K562 (cell line): ENCODE measurements at regions not wholly inside any gene's neighbourhood (a gene's known extent, or its start where the extent isn't known, plus 50 kb on each side); places are given as distances from the start of the nearest gene placed in this dataset.
A peak's percentile ranks its signal among the peaks of the same experiment; 100 is the strongest.

Source experiments
- ATAC-seq: fragments of 200-7000 bp; cut with Tn5 transposase; 3 replicates; pipeline ENCODE4 v1.9.1; 2020; ENCODE audit warnings: moderate library complexity
- BruUV-seq: library from RNA; stranded (reverse); fragments of 400-500 nt; replicated peaks from 2 replicates; lab custom pipeline; 2021; lab: Mats Ljungman, UMichigan
- CTCF ChIA-PET: fragments of 300-600 bp; formaldehyde crosslinking; extraction: SDS; loops from one replicate; lab custom pipeline; 2021; ENCODE audit warnings: low intra/inter-chr PET ratio; lab: Yijun Ruan, JAX
- POLR2A ChIA-PET: fragments of 300-600, 350-650 bp; sonication (Branson Sonifier 250); formaldehyde crosslinking; extraction: SDS; loops from one replicate; lab custom pipeline; 2021; ENCODE audit warnings: antibody characterized with exemption, inconsistent platforms; lab: Yijun Ruan, JAX
- DNase-seq, 4 experiments: peaks; one replicate each; pipeline versions ENCODE4 v3.0.0 to v3.0.0-alpha.2; 2011 to 2018; ENCODE audit warnings: low spot score in 3 of 4, mixed read lengths in 3 of 4; ENCODE audit errors: extremely low read depth in 1 of 4
- FAIRE-seq: peaks from 2 replicates; lab custom pipeline; 2011; peaks lifted over from hg19 to GRCh38; lab: Jason Lieb, UNC
- H2AFZ ChIP-seq: 2 replicates; pipeline ENCODE4 v1.6.0; 2011; ENCODE audit warnings: low read depth, low read length, control low read depth, inconsistent platforms
- H3K27ac ChIP-seq: fragments of 200-600 bp; 3 replicates; pipeline ENCODE4 v1.8.0; 2011; ENCODE audit warnings: low read depth, mild to moderate bottlenecking, control low read depth, inconsistent platforms, low read length, moderate library complexity, mixed read lengths; ENCODE audit errors: extremely low read depth
- H3K27me3 ChIP-seq, 2 experiments: fragments of 300-600 bp in 1 of 2; 2 replicates in 1 of 2; 3 replicates in 1 of 2; pipeline versions ENCODE4 v1.6.0 to v1.8.0; 2011; ENCODE audit warnings: inconsistent platforms in 2 of 2, low read length in 2 of 2, mild to moderate bottlenecking in 1 of 2, mixed read lengths in 1 of 2, moderate library complexity in 1 of 2; ENCODE audit not compliant: control insufficient read depth in 2 of 2, insufficient read depth in 2 of 2
- H3K36me3 ChIP-seq: fragments of 300-600 bp; 3 replicates; pipeline ENCODE4 v1.8.0; 2011; ENCODE audit warnings: mild to moderate bottlenecking, low read length, inconsistent platforms; ENCODE audit not compliant: control insufficient read depth, insufficient read depth
- H3K4me1 ChIP-seq, 2 experiments: fragments of 200-600 bp in 1 of 2; replicated peaks in 1 of 2; 2 replicates in 1 of 2; 3 replicates in 1 of 2; pipeline versions ENCODE4 v1.5.1 to v1.8.0; 2011; ENCODE audit warnings: inconsistent platforms in 2 of 2, low read length in 2 of 2, mild to moderate bottlenecking in 1 of 2, mixed read lengths in 1 of 2, moderate library complexity in 1 of 2; ENCODE audit not compliant: control insufficient read depth in 2 of 2, insufficient read depth in 2 of 2
- H3K4me2 ChIP-seq: 2 replicates; pipeline ENCODE4 v1.6.1; 2011; ENCODE audit warnings: low read length, control low read depth, inconsistent platforms, mixed read lengths; ENCODE audit not compliant: insufficient read depth
- H3K4me3 ChIP-seq: fragments of 200-600 bp; sonication (generic), shearing (Covaris generic); 2 replicates; pipeline ENCODE4 v1.5.1; 2016; ENCODE audit warnings: control low read depth, inconsistent platforms
- H3K79me2 ChIP-seq: fragments of 200-600 bp; 3 replicates; pipeline ENCODE4 v1.8.0; 2011; ENCODE audit warnings: low read length, inconsistent platforms; ENCODE audit not compliant: control insufficient read depth, insufficient read depth
- H3K9ac ChIP-seq, 2 experiments: 2 replicates each; pipeline versions ENCODE4 v1.6.0 to v1.6.1; 2011; ENCODE audit warnings: low read depth in 2 of 2, low read length in 2 of 2, control low read depth in 1 of 2, inconsistent platforms in 1 of 2, mild to moderate bottlenecking in 1 of 2, mixed read lengths in 1 of 2; ENCODE audit not compliant: insufficient read depth in 1 of 2
- H3K9me1 ChIP-seq: one replicate; pipeline ENCODE4 v1.6.0; 2011; ENCODE audit warnings: inconsistent platforms, mild to moderate bottlenecking, low read length, moderate library complexity; ENCODE audit not compliant: control insufficient read depth, insufficient read depth
- H3K9me3 ChIP-seq: replicated peaks from 2 replicates; pipeline ENCODE4 v1.5.1; 2011; ENCODE audit warnings: low read depth, low read length, inconsistent platforms; ENCODE audit not compliant: control insufficient read depth, insufficient read depth
- H4K20me1 ChIP-seq: replicated peaks from 2 replicates; pipeline ENCODE4 v1.6.1; 2011; ENCODE audit warnings: low read length, inconsistent platforms, mixed read lengths; ENCODE audit not compliant: control insufficient read depth, insufficient read depth
- BRF2 ChIP-seq: IDR thresholded peaks from 3 replicates; pipeline ENCODE4 v1.6.1; 2011; ENCODE audit warnings: borderline replicate concordance, mild to moderate bottlenecking; ENCODE audit not compliant: insufficient read length, insufficient read depth
- ILK ChIP-seq: fragments of 450-650 bp; IDR thresholded peaks from 2 replicates; pipeline ENCODE4 v1.6.1; 2016; ENCODE audit warnings: missing genetic modification characterization, low read depth, mild to moderate bottlenecking, missing compliant biosample characterization, moderate library complexity, borderline replicate concordance
- KAT8 ChIP-seq: fragments of 450-650 bp; IDR thresholded peaks from 2 replicates; pipeline ENCODE4 v1.6.1; 2016; ENCODE audit warnings: low read depth, mild to moderate bottlenecking
- KLF13 ChIP-seq: fragments of 450-650 bp; IDR thresholded peaks from 2 replicates; pipeline ENCODE4 v1.6.1; 2016; ENCODE audit warnings: missing genetic modification characterization, low read depth, mild to moderate bottlenecking, missing compliant biosample characterization, moderate library complexity, borderline replicate concordance
- POLR2H ChIP-seq: IDR thresholded peaks from 2 replicates; pipeline ENCODE4 v1.6.1; 2016; ENCODE audit warnings: missing genetic modification characterization, low read depth, mild to moderate bottlenecking, control low read depth, missing compliant biosample characterization, moderate library complexity
- SIX5 ChIP-seq, 2 experiments: IDR thresholded peaks; 2 replicates each; pipeline ENCODE4 v1.6.1; 2011; ENCODE audit warnings: low read length in 2 of 2, borderline replicate concordance in 1 of 2, low read depth in 1 of 2, mild to moderate bottlenecking in 1 of 2, moderate library complexity in 1 of 2; ENCODE audit not compliant: insufficient read depth in 1 of 2
- ZFP36 ChIP-seq: fragments of 150-350 bp; IDR thresholded peaks from 2 replicates; pipeline ENCODE4 v1.6.1; 2018; ENCODE audit warnings: low read length, low read depth; ENCODE audit not compliant: partially characterized antibody
- ZKSCAN8 ChIP-seq: fragments of 200-800 bp; sonication (Bioruptor generic); IDR thresholded peaks from 2 replicates; pipeline ENCODE4 v1.6.1; 2016; ENCODE audit warnings: missing genetic modification characterization, missing compliant biosample characterization
- WGBS: fragments of 100-300 bp; shearing (Covaris generic); methylation state at CpG from one replicate; pipeline ENCODE4 v1.1.6; 2016; ENCODE audit warnings: low coverage, mixed read lengths; ENCODE audit not compliant: insufficient coverage; ENCODE audit errors: missing lambda C conversion rate; 5-methylcytosine and 5-hydroxymethylcytosine counted together
- in situ Hi-C: fragments of 300-500 bp; cut with MboI; formaldehyde crosslinking; loops from 4 replicates; pipeline ENCODE4 v1.15.0; 2018; ENCODE audit warnings: inconsistent platforms, mixed read lengths
- intact Hi-C: fragments of 100-400 bp; cut with micrococcal nuclease; formaldehyde crosslinking; loops from 2 replicates; pipeline ENCODE4 v1.14.2; 2022
- TF ChIP-seq, protein P1 (sequence below): fragments of 250-450 bp; sonication (Bioruptor Pico); IDR thresholded peaks from 2 replicates; pipeline ENCODE4 v1.5.0; 2020; ENCODE audit warnings: mild to moderate bottlenecking

DNA sequence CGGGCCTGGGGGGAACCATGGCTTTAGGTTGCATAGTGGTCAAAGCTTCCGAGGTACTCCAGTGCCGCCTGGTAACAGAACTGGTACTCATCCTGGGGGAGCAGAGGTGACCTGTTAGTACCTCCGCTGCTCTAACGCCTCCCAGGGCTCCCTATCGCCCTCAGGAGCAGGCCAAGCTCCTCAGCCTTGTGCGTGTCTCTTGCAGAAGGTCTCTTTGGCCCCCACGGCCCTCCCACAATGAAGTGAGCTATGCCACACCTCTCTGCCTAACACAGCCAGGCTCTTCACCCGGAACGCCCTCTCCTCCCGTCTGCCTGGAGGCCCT is 133.9 kb downstream of the PTPRS start:
- peak; percentile 54 for TF ChIP-seq ZFP36
- TF ChIP-seq ZKSCAN8 (CRISPR knock-in tag), result no peak
- no peak overlapping the region for H2AFZ ChIP-seq
- in situ Hi-C loops (no loop called here), intact Hi-C loops (no loop called here)
- H3K4me2 ChIP-seq, result no peak overlapping the region
- no peaks in the 10 kb centered on the region for H3K9me3 ChIP-seq
- POLR2A ChIA-PET, result no interaction called here
- H3K79me2 ChIP-seq, result no peaks in the 10 kb centered on the region
- H3K36me3 ChIP-seq, result peaks cover 10% of the 10 kb centered on the region; the same call in 2 of the 3 replicates
- H3K27me3 ChIP-seq, result no peaks in the 10 kb centered on the region
- no peaks in the 10 kb centered on the region for H3K9me1 ChIP-seq
- H3K9ac ChIP-seq, result no peak overlapping the region
- BruUV-seq, result no TSS peak
- no peaks in the 10 kb centered on the region; a peak in 1 of 5 replicates for H3K4me1 ChIP-seq
- DNase-seq (no peak), ATAC-seq (no peak), FAIRE-seq (no peak)
- no peak overlapping the region for H3K4me3 ChIP-seq
- WGBS, result 75% methylated on average over 10 of the region's 11 CpGs
- H4K20me1 ChIP-seq, result 0 out of 2 replicates have a peak, but pooled peaks cover 7% of the 10 kb centered on the region
- no peak overlapping the region for H3K27ac ChIP-seq
- CTCF ChIA-PET, result no interaction called here

- BruUV-seq, result no TSS peak
- Histone ChIP-seq H3K36me3 (peaks cover 4% of the 10 kb centered on the region; the same call in 2 of the 3 replicates), H3K27ac (no peak overlapping the region), H3K9me3 (no peaks in the 10 kb centered on the region), H3K9ac (no peak overlapping the region), H3K27me3 (no peaks in the 10 kb centered on the region), H3K4me1 (no peaks in the 10 kb centered on the region; a peak in 1 of 5 replicates), H2AFZ (no peak overlapping the region), H4K20me1 (0 out of 2 replicates have a peak, but pooled peaks cover 7% of the 10 kb centered on the region), H3K79me2 (no peaks in the 10 kb centered on the region), H3K9me1 (no peaks in the 10 kb centered on the region), H3K4me3 (no peak overlapping the region), H3K4me2 (no peak overlapping the region)
- TF ChIP-seq POLR2H (tag), result no peak
- TF ChIP-seq BRF2, result no peak
- no peak for TF ChIP-seq SIX5 (IDR thresholded peaks at IDR 0.05; ENCODE audit: borderline replicate concordance in 1 of 2, insufficient read depth in 1 of 2, low read depth in 1 of 2, low read length in 2 of 2)
- TF ChIP-seq KLF13, result no peak
- no peak for TF ChIP-seq KAT8
- no peak for TF ChIP-seq ILK (tag)
- TF ChIP-seq, protein P1, sequence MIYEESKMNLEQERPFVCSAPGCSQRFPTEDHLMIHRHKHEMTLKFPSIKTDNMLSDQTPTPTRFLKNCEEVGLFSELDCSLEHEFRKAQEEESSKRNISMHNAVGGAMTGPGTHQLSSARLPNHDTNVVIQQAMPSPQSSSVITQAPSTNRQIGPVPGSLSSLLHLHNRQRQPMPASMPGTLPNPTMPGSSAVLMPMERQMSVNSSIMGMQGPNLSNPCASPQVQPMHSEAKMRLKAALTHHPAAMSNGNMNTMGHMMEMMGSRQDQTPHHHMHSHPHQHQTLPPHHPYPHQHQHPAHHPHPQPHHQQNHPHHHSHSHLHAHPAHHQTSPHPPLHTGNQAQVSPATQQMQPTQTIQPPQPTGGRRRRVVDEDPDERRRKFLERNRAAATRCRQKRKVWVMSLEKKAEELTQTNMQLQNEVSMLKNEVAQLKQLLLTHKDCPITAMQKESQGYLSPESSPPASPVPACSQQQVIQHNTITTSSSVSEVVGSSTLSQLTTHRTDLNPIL (CRISPR knock-in tag), result no peak
- 40% methylated on average over 8 of the region's 29 CpGs for WGBS
- POLR2A ChIA-PET, result interaction anchor here (0.6 kb wide), 1 partner anchor 58 kb away, joined by 3 read pairs; no protein-coding TSS in a partner anchor
- intact Hi-C loops (no loop called here), in situ Hi-C loops (no loop called here)
- DNase-seq (no peak), ATAC-seq (no peak), FAIRE-seq (no peak)
- CTCF ChIA-PET, result no interaction called here
Measured at GRCh38 chr19:5205937-5206750, 134.5 kb downstream of the PTPRS start.
